ENCODE measurements at regions not wholly inside any gene's neighbourhood (a gene's known extent, or its start where the extent isn't known, plus 50 kb on each side); places are given as distances from the start of the nearest gene placed in this dataset.

GRCh38 chr5:124633209-124633608 lies 113.2 kb downstream of the ZNF608 start:
- intact Hi-C loops (cut with DNase I; ENCODE audit: low total_unique reads): no loop called here
- Histone ChIP-seq H3K27ac (no peak overlapping the region), H3K36me3 (ENCODE audit: low read depth, missing control alignments) (no peaks in the 10 kb centered on the region), H3K9me3 (no peaks in the 10 kb centered on the region), H3K4me3 (no peak overlapping the region), H3K27me3 (no peaks in the 10 kb centered on the region), H3K4me1 (no peaks in the 10 kb centered on the region)
- 89 to 94% methylated on average over 5 of the region's 5 CpGs for WGBS, 2 donors
- TF ChIP-seq POLR2A (IDR thresholded peaks at IDR 0.05) (no peak), CTCF (IDR thresholded peaks at IDR 0.05) (no peak)
- DNase-seq: no peak

- Histone ChIP-seq H3K9me3 (no peaks in the 10 kb centered on the region), H3K27me3 (no peaks in the 10 kb centered on the region), H3K4me3 (no peak overlapping the region), H3K36me3 (ENCODE audit: low read depth, missing control alignments) (no peaks in the 10 kb centered on the region), H3K27ac (no peak overlapping the region), H3K4me1 (no peaks in the 10 kb centered on the region)
- DNase-seq: no peak
- intact Hi-C loops (cut with DNase I; ENCODE audit: low total_unique reads): no loop called here
- no peak for TF ChIP-seq CTCF (IDR thresholded peaks at IDR 0.05)
- TF ChIP-seq POLR2A (IDR thresholded peaks at IDR 0.05): no peak
- WGBS, 2 donors: 67 to 73% methylated on average over 3 of the region's 3 CpGs
Observed at GRCh38 chr5:124631874-124632550, 114.4 kb downstream of the ZNF608 start.

- Histone ChIP-seq H3K36me3 (ENCODE audit: low read depth, missing control alignments) (no peaks in the 10 kb centered on the region), H3K4me3 (no peak overlapping the region), H3K27me3 (no peaks in the 10 kb centered on the region), H3K9me3 (no peaks in the 10 kb centered on the region), H3K27ac (no peak overlapping the region), H3K4me1 (no peaks in the 10 kb centered on the region)
- no peak for DNase-seq
- 75 to 77% methylated on average over 4 to 5 of the region's 5 CpGs for WGBS, 2 donors
- intact Hi-C loops (cut with DNase I; ENCODE audit: low total_unique reads): no loop called here
- TF ChIP-seq POLR2A (IDR thresholded peaks at IDR 0.05) (no peak), CTCF (IDR thresholded peaks at IDR 0.05) (no peak)
Observed at GRCh38 chr5:124630767-124631704, 115.4 kb downstream of the ZNF608 start.

GRCh38 chr5:124628721-124629596 lies 117.5 kb downstream of the ZNF608 start:
- no peak for TF ChIP-seq CTCF (IDR thresholded peaks at IDR 0.05)
- no peak for TF ChIP-seq POLR2A (IDR thresholded peaks at IDR 0.05)
- no peak for DNase-seq

More at GRCh38 chr5:124628721-124629596, 117.5 kb downstream of the ZNF608 start:
- intact Hi-C loops (cut with DNase I; ENCODE audit: low total_unique reads): no loop called here
- H3K9me3 ChIP-seq: no peaks in the 10 kb centered on the region
- H3K27ac ChIP-seq: no peak overlapping the region
- WGBS, 2 donors: 80 to 84% methylated on average over 8 to 17 of the region's 17 CpGs
- H3K27me3 ChIP-seq: no peaks in the 10 kb centered on the region
- no peaks in the 10 kb centered on the region for H3K36me3 ChIP-seq (ENCODE audit: low read depth, missing control alignments)
- no peak overlapping the region for H3K4me3 ChIP-seq
- no peaks in the 10 kb centered on the region for H3K4me1 ChIP-seq
